GM13977 (cell line): ENCODE measurements at regions not wholly inside any gene's neighbourhood (a gene's known extent, or its start where the extent isn't known, plus 50 kb on each side); places are given as distances from the start of the nearest gene placed in this dataset.

ENCODE experiments used
- DNase-seq: peaks from one replicate; pipeline ENCODE4 v3.0.0; 2012; ENCODE audit warnings: low spot score
- in situ Hi-C: fragments of 300-500 bp; cut with MboI; formaldehyde crosslinking; loops from one replicate; pipeline ENCODE4 v1.12.0; 2022; ENCODE audit warnings: low sequenced_read_pairs, low pct_unique_long_range_greater_than_20kb, mixed read lengths, inconsistent platforms; ENCODE audit not compliant: unreplicated experiment
- TF ChIP-seq, protein P1 (sequence below): IDR thresholded peaks from 2 replicates; pipeline ENCODE4 v1.5.1; 2012; ENCODE audit warnings: mild to moderate bottlenecking, control low read depth; ENCODE audit not compliant: insufficient read depth; ENCODE audit errors: extremely low read depth, missing control alignments

DNA sequence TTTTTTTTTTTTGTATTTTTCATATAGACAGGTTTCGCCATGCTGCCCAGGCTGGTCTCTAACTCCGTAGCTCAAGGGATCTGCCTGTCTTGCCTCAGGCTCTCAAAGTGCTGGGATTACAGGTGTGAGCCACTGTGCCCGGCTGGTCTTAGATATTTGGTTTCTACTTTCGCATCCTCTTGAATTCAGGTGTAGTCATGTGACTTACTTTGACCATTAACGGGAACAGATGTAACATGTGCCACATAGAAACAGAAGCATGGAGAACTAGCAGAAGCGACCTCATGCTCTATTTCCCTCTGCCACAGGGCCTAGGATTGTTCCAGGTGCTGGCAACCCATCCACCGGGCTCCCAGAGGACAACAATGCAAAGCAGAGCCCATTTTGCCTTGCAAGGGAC lies 166.6 kb downstream of the CYLD start:
- no peak for DNase-seq
- TF ChIP-seq, protein P1, sequence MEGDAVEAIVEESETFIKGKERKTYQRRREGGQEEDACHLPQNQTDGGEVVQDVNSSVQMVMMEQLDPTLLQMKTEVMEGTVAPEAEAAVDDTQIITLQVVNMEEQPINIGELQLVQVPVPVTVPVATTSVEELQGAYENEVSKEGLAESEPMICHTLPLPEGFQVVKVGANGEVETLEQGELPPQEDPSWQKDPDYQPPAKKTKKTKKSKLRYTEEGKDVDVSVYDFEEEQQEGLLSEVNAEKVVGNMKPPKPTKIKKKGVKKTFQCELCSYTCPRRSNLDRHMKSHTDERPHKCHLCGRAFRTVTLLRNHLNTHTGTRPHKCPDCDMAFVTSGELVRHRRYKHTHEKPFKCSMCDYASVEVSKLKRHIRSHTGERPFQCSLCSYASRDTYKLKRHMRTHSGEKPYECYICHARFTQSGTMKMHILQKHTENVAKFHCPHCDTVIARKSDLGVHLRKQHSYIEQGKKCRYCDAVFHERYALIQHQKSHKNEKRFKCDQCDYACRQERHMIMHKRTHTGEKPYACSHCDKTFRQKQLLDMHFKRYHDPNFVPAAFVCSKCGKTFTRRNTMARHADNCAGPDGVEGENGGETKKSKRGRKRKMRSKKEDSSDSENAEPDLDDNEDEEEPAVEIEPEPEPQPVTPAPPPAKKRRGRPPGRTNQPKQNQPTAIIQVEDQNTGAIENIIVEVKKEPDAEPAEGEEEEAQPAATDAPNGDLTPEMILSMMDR: no peak
- in situ Hi-C loops: no loop called here

DNA sequence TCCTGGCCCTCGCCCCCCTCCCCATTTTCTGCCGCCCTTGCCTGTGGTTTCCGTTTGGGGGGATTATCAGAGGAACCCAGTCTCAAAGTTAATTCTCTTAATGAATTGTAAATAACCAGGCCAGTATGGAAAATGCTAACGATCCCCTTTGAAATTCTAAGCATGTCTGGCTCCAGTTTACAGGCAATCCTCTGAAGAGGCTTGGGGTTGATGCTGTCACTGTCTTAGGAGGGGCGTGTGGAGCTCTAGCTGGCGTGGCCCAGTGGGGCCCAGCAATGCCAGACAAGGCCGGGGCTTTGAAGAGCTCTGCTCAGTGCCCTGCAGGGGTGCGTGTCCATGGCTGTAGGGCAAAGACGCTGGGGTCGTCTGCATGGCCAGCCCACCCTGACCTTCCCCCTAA lies 164.6 kb downstream of the CYLD start:
- TF ChIP-seq, protein P1: no peak
- no peak for DNase-seq
- in situ Hi-C loops: no loop called here

DNA sequence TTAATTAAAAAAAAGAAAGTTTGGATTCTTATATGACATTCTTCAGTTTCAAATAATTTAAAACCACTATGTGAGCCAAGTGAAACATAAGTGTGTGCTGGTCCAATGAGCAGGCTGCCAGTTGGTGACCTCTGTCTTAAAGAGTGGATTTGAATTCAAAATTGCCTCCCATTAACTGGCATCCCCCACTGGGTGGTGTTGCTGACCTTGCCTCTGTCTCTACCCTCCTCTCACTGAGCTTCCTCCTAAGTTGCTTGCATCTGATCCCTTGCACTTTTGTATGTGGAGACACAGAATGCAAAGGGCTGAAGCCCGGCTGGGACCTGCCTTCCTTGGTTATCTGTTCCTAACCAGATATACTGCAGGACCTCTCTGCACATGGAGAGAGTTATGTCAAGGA lies 160.6 kb downstream of the CYLD start:
- DNase-seq: no peak

DNA sequence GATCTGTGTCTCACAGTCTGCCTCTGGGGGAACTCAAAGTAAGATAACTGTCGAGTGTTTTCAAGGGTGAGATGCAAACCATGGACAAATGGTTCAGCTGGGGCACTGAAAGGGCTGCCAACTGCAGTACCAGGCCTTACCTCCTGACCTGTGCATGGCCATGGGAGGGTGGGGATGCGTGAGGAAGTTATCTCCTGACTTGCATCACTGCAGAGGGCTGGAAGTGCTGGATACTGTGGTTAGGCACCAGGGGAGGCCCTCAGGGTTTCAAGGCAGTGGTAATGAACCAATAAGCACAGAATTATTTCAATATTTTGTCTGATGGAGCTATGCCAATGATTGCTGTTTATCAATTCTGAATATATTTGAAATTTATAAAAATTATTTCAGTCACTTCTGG lies 159.2 kb downstream of the CYLD start:
- in situ Hi-C loops: no loop called here
- DNase-seq: no peak
- TF ChIP-seq, protein P1: no peak

More for the DNA sequence above, 160.6 kb downstream of the CYLD start:
- in situ Hi-C loops: no loop called here
- TF ChIP-seq, protein P1: no peak

DNA sequence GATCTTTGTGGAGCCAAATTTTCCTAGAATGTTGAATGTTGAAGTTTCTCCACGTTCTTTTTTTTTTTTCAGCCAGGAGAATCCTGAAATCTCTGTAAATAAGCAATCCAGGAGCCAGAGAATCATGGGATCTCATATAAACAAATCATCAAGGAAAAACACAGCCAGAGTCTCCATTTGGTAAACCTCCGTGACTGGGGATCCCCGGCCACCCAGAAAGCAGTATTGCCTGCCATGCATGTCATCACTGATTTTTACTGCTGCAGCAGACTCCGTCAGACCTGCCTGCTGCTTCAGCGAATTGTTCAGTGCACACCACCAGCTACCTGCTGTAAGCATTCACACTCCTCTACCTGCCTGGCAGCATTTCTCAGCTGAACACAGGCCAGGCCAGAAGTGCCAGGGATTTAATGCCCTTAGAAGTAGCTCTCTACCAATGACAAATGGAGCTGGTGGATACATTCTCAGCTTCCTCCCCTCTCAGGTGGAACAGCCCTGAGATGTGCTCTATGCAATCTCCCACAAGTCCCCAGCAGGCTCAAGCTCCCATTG lies 158.6 kb downstream of the CYLD start:
- no peak for DNase-seq
- TF ChIP-seq, protein P1: no peak
- in situ Hi-C loops: no loop called here

DNA sequence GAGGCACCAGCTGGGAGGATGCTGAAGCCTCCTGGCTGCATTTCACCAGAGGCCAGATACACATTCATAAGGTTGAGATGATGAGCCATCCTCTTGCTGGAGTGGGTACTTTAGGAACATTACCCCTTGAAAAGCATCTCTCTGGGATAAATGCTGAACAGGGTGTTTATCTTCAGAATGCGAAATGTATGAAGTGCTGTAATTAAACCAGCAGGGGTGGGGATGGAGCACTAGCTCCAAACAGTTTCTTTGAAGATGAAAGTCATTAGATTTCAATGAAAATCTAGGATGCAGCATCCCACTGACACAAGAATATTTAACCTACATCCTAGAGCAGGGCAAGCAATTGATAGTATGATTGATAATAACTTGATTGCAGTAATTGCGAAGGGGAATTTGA lies 158.1 kb downstream of the CYLD start:
- TF ChIP-seq, protein P1: no peak
- no peak for DNase-seq
- in situ Hi-C loops: no loop called here

DNA sequence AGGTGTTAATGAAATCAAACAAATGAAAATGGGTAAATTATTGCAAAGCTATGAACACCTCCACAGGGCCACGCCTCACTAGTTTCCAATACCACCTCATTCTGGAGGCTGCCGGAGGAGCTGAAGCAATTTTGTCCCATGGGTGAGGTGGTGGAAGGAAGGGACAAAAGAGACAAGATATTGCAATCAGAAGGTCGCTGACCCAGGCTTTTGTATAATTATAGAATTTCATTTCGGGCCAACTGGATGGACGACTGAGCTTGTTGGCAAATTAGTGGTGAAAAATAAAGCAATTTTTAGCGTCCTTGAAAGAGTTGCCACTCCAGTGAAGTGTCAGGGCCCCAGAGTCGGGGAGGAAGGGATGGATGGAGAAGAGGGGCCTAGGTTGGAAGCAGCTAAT lies 147.9 kb downstream of the CYLD start:
- TF ChIP-seq, protein P1: no peak
- in situ Hi-C loops: no loop called here
- DNase-seq: no peak
